Adrenal gland (tissue), 9 donors: ENCODE measurements at regions not wholly inside any gene's neighbourhood (a gene's known extent, or its start where the extent isn't known, plus 50 kb on each side); places are given as distances from the start of the nearest gene placed in this dataset.

Source experiments
- DNase-seq, 7 donors: peaks; one replicate each; pipeline ENCODE4 v3.0.0-alpha.2; 2019 to 2020
- H3K27ac ChIP-seq, 5 donors: fragments of 200-600 bp; sonication (generic) in 4 of 5; 1 replicate in 3 of 5; 2 replicates in 2 of 5; pipeline versions ENCODE4 v1.5.1 to v1.8.0; 2016 to 2020; ENCODE audit warnings: mild to moderate bottlenecking in 1 of 5
- H3K27me3 ChIP-seq: fragments of 200-600 bp; 2 replicates; pipeline ENCODE4 v1.8.0; 2021
- H3K36me3 ChIP-seq, 2 donors: fragments of 200-600 bp; replicated peaks in 1 of 2; 1 replicate in 1 of 2; 2 replicates in 1 of 2; pipeline versions ENCODE4 v1.5.1 to v1.8.0; 2018 to 2022
- H3K4me1 ChIP-seq, 2 donors: fragments of 200-600 bp; replicated peaks in 1 of 2; 1 replicate in 1 of 2; 2 replicates in 1 of 2; pipeline versions ENCODE4 v1.5.1 to v1.8.0; 2018 to 2021
- H3K4me3 ChIP-seq, 4 donors: fragments of 200-600 bp; sonication (generic) in 3 of 4; one replicate each; pipeline ENCODE4 v1.5.1; 2016 to 2018
- H3K9me3 ChIP-seq, 3 donors: fragments of 200-600 bp; sonication (generic) in 1 of 3; replicated peaks in 1 of 3; 1 replicate in 2 of 3; 2 replicates in 1 of 3; pipeline versions ENCODE4 v1.5.1 to v1.8.0; 2016 to 2021
- CTCF ChIP-seq, 6 experiments: fragments of 450-650 bp in 4 of 6; fragments of 200-600 bp in 2 of 6; sonication (generic) in 1 of 6; IDR thresholded peaks; 1 replicate in 5 of 6; 2 replicates in 1 of 6; pipeline versions ENCODE4 v1.5.1 to v1.8.0; 2016 to 2021; ENCODE audit warnings: antibody characterized with exemption in 6 of 6, mild to moderate bottlenecking in 2 of 6, moderate library complexity in 1 of 6
- POLR2A ChIP-seq, 2 donors: fragments of 450-650 bp; IDR thresholded peaks; one replicate each; pipeline ENCODE4 v1.6.1; 2017; ENCODE audit warnings: antibody characterized with exemption in 2 of 2, mild to moderate bottlenecking in 2 of 2, moderate library complexity in 1 of 2
- WGBS, 4 donors: extraction: QIAGEN DNeasy Blood & Tissue Kit in 2 of 4; methylation state at CpG; one replicate each; pipeline versions ENCODE4 v1.1.5 to v1.1.7; 2013 to 2017; 5-methylcytosine and 5-hydroxymethylcytosine counted together
- intact Hi-C, 2 donors: fragments of 100-400 bp; cut with DNase I; formaldehyde crosslinking; loops; one replicate each; pipeline versions ENCODE4 v1.14.1 to v1.15.0; 2022 to 2023
- donor health status: healthy with polysubstance abuse.
- donor health status: Bipolar disorder and iron deficiency.
- donor health status: DM: yes; HTN: yes; CAD: no.
- donor health status: DM: no; HTN: no; CAD: no.
- donor health status: DM: no; HTN: no; CAD: no.

- no peak overlapping the region for H3K27ac ChIP-seq
- intact Hi-C loops = no loop called here
- H3K4me3 ChIP-seq = no peak overlapping the region
- H3K27me3 ChIP-seq = no peaks in the 10 kb centered on the region
- no peak for DNase-seq
- no peak for TF ChIP-seq POLR2A (IDR thresholded peaks at IDR 0.05)
- TF ChIP-seq CTCF (IDR thresholded peaks at IDR 0.05) = no peak
- no peaks in the 10 kb centered on the region for H3K36me3 ChIP-seq
- H3K9me3 ChIP-seq = no peaks in the 10 kb centered on the region
- no peaks in the 10 kb centered on the region for H3K4me1 ChIP-seq
- WGBS, 4 donors = 55 to 68% (median 62%) methylated on average over 3 of the region's 3 CpGs
These were observed 181.9 kb downstream of the PAH start for GRCh38 chr12:102735104-102735503.

- no peaks in the 10 kb centered on the region for H3K27me3 ChIP-seq
- H3K36me3 ChIP-seq = no peaks in the 10 kb centered on the region
- intact Hi-C loops = no loop called here
- no peaks in the 10 kb centered on the region for H3K4me1 ChIP-seq
- DNase-seq = no peak
- no peaks in the 10 kb centered on the region for H3K9me3 ChIP-seq
- WGBS, 4 donors = 71 to 82% (median 75%) methylated on average over 8 of the region's 8 CpGs
- H3K27ac ChIP-seq = no peak overlapping the region
- TF ChIP-seq POLR2A (IDR thresholded peaks at IDR 0.05) (no peak), CTCF (IDR thresholded peaks at IDR 0.05) (no peak)
- H3K4me3 ChIP-seq = no peak overlapping the region
These were observed 186.0 kb downstream of the PAH start for GRCh38 chr12:102730996-102731395.

GRCh38 chr12:102728506-102729242 is 188.4 kb downstream of the PAH start:
- no peak for TF ChIP-seq CTCF (IDR thresholded peaks at IDR 0.05)
- TF ChIP-seq POLR2A (IDR thresholded peaks at IDR 0.05) = no peak
- Histone ChIP-seq H3K36me3 (no peaks in the 10 kb centered on the region), H3K4me3 (no peak overlapping the region), H3K27me3 (no peaks in the 10 kb centered on the region), H3K4me1 (no peaks in the 10 kb centered on the region), H3K9me3 (no peaks in the 10 kb centered on the region), H3K27ac (no peak overlapping the region)
- intact Hi-C loops = no loop called here
- no peak for DNase-seq
- WGBS, 4 donors = 66 to 76% (median 73%) methylated on average over 5 of the region's 5 CpGs

- Histone ChIP-seq H3K4me3 (no peak overlapping the region), H3K9me3 (no peaks in the 10 kb centered on the region), H3K4me1 (no peaks in the 10 kb centered on the region), H3K27me3 (no peaks in the 10 kb centered on the region), H3K36me3 (no peaks in the 10 kb centered on the region), H3K27ac (no peak overlapping the region)
- intact Hi-C loops = no loop called here
- no peak for DNase-seq
- WGBS, 4 donors = 71 to 79% (median 73%) methylated on average over 4 of the region's 4 CpGs
- TF ChIP-seq POLR2A (IDR thresholded peaks at IDR 0.05) (no peak), CTCF (IDR thresholded peaks at IDR 0.05) (no peak)
These were observed 190.4 kb downstream of the PAH start for GRCh38 chr12:102726686-102727085.
